Stromal cell of bone marrow (primary cell): ENCODE measurements at regions not wholly inside any gene's neighbourhood (a gene's known extent, or its start where the extent isn't known, plus 50 kb on each side); places are given as distances from the start of the nearest gene placed in this dataset.
"Not testable (repeated sequence)": the region's sequence is repeated elsewhere in the genome, so short reads cannot be mapped to it uniquely, and the experiment has no call there.

ENCODE experiments used
- DNase-seq: peaks from one replicate; pipeline ENCODE4 v3.0.0-alpha.2; 2012; ENCODE audit warnings: low read depth

GRCh38 chr14:44785096-44785495 is 176.7 kb downstream of the KLHL28 start:
- no peak for DNase-seq

GRCh38 chr14:44783901-44784300 is 177.8 kb downstream of the KLHL28 start:
- DNase-seq = no peak

GRCh38 chr14:44782775-44783238 is 178.9 kb downstream of the KLHL28 start:
- no peak for DNase-seq

- DNase-seq = no peak
Observed at GRCh38 chr14:44780989-44781388, 180.8 kb downstream of the KLHL28 start.

GRCh38 chr14:44778604-44779003 is 183.1 kb downstream of the KLHL28 start:
- peak; percentile 23 for DNase-seq

GRCh38 chr14:44777584-44777983 is 184.2 kb downstream of the KLHL28 start:
- DNase-seq = no peak

GRCh38 chr14:44775248-44775647 is 186.5 kb downstream of the KLHL28 start:
- DNase-seq = no peak

- no peak for DNase-seq
Observed at GRCh38 chr14:44774396-44774795, 187.4 kb downstream of the KLHL28 start.

- no peak for DNase-seq
Observed at GRCh38 chr14:44771496-44771895, 190.3 kb downstream of the KLHL28 start.

- no peak for DNase-seq
Observed at GRCh38 chr14:44770201-44770600, 191.5 kb downstream of the KLHL28 start.

- DNase-seq = no peak
Observed at GRCh38 chr14:44768935-44769334, 192.8 kb downstream of the KLHL28 start.

- no peak for DNase-seq
Observed at GRCh38 chr14:44767646-44768173, 194.0 kb downstream of the KLHL28 start.

- no peak for DNase-seq
Observed at GRCh38 chr14:44766285-44766684, 195.5 kb downstream of the KLHL28 start.

- DNase-seq = no peak
Observed at GRCh38 chr14:44763356-44763755, 198.4 kb downstream of the KLHL28 start.

- no peak for DNase-seq
Observed at GRCh38 chr14:44759277-44759676, 202.5 kb downstream of the KLHL28 start.

- no peak for DNase-seq
Observed at GRCh38 chr14:44756554-44756953, 205.2 kb downstream of the KLHL28 start.

- no peak for DNase-seq
Observed at GRCh38 chr14:44745371-44745770, 216.4 kb downstream of the KLHL28 start.

GRCh38 chr14:44742202-44742601 is 219.5 kb downstream of the KLHL28 start:
- no peak for DNase-seq

GRCh38 chr14:44741431-44741830 is 220.3 kb downstream of the KLHL28 start:
- no peak for DNase-seq

GRCh38 chr14:44736326-44736725 is 225.4 kb downstream of the KLHL28 start:
- no peak for DNase-seq

- no peak for DNase-seq
Observed at GRCh38 chr14:44732144-44732543, 225.1 kb upstream of the FSCB start.

- no peak for DNase-seq
Observed at GRCh38 chr14:44730860-44731259, 223.8 kb upstream of the FSCB start.

- DNase-seq = not testable (repeated sequence)
Observed at GRCh38 chr14:44721395-44721794, 214.3 kb upstream of the FSCB start.

GRCh38 chr14:44720707-44721106 is 213.6 kb upstream of the FSCB start:
- DNase-seq = no peak
